ENCODE measurements at regions not wholly inside any gene's neighbourhood (a gene's known extent, or its start where the extent isn't known, plus 50 kb on each side); places are given as distances from the start of the nearest gene placed in this dataset.

GRCh38 chr5:57988813-57989212 lies 471.1 kb downstream of the PLK2 start:
- DNase-seq, result no peak
- Histone ChIP-seq H3K4me2 (no peak overlapping the region), H3K4me3 (ENCODE audit: low read depth in 2 of 2, low read length in 1 of 2) (no peak overlapping the region), H3K9me3 (no peaks in the 10 kb centered on the region), H2AFZ (ENCODE audit: low read depth) (no peak overlapping the region), H3K27ac (ENCODE audit: low read depth in 2 of 2, low read length in 1 of 2) (no peak overlapping the region), H3K9me2 (no peaks in the 10 kb centered on the region), H3K4me1 (ENCODE audit: control insufficient read depth in 1 of 2, insufficient read depth in 2 of 2, low read depth in 1 of 2, low read length in 1 of 2) (no peaks in the 10 kb centered on the region), H3F3A (replicated peaks; ENCODE audit: insufficient read depth) (no peaks in the 10 kb centered on the region), H3K27me3 (ENCODE audit: insufficient read depth) (no peaks in the 10 kb centered on the region), H3K9ac (no peak overlapping the region), H3K79me2 (ENCODE audit: insufficient read depth) (no peaks in the 10 kb centered on the region), H4K20me1 (ENCODE audit: insufficient read depth) (no peaks in the 10 kb centered on the region), H3K36me3 (replicated peaks in 1 of 2; ENCODE audit: control insufficient read depth in 1 of 2, insufficient read depth in 2 of 2, low read length in 1 of 2) (no peaks in the 10 kb centered on the region)
- ChIA-PET POLR2A (no interaction called here), CTCF (interaction anchor here (0.5 to 1.7 kb wide), 2 partner anchors 38 to 57 kb away, joined by 3 to 4 read pairs; no protein-coding TSS in a partner anchor)
- TF ChIP-seq SIN3A (IDR thresholded peaks at IDR 0.05; ENCODE audit: borderline replicate concordance, low read depth, low read length) (no peak), TEAD4 (IDR thresholded peaks at IDR 0.05; ENCODE audit: borderline replicate concordance, insufficient read depth) (no peak), NRF1 (IDR thresholded peaks at IDR 0.05; ENCODE audit: low read depth, low read length) (no peak), FOXM1 (IDR thresholded peaks at IDR 0.05; ENCODE audit: low read depth) (no peak), FOSL2 (IDR thresholded peaks at IDR 0.05; ENCODE audit: borderline replicate concordance, low read depth) (no peak), RAD21 (IDR thresholded peaks at IDR 0.05; ENCODE audit: low read length) (no peak), EZH2phosphoT487 (IDR thresholded peaks at IDR 0.05; ENCODE audit: borderline replicate concordance, low read depth) (no peak), EP300 (IDR thresholded peaks at IDR 0.05; ENCODE audit: borderline replicate concordance in 1 of 2, low read depth in 1 of 2, low read length in 1 of 2) (no peak), MXI1 (IDR thresholded peaks at IDR 0.05; ENCODE audit: low read depth, low read length) (no peak), JUND (IDR thresholded peaks at IDR 0.05) (no peak), CTCF (IDR thresholded peaks at IDR 0.05) (no peak), TAF1 (IDR thresholded peaks at IDR 0.05; ENCODE audit: borderline replicate concordance, low read depth, low read length) (no peak), TCF12 (IDR thresholded peaks at IDR 0.05) (no peak), YY1 (IDR thresholded peaks at IDR 0.05; ENCODE audit: low read depth) (no peak), ELF1 (IDR thresholded peaks at IDR 0.05) (no peak), CHD2 (IDR thresholded peaks at IDR 0.05; ENCODE audit: low read length, partially characterized antibody) (no peak)
- TF ChIP-seq, protein P1, sequence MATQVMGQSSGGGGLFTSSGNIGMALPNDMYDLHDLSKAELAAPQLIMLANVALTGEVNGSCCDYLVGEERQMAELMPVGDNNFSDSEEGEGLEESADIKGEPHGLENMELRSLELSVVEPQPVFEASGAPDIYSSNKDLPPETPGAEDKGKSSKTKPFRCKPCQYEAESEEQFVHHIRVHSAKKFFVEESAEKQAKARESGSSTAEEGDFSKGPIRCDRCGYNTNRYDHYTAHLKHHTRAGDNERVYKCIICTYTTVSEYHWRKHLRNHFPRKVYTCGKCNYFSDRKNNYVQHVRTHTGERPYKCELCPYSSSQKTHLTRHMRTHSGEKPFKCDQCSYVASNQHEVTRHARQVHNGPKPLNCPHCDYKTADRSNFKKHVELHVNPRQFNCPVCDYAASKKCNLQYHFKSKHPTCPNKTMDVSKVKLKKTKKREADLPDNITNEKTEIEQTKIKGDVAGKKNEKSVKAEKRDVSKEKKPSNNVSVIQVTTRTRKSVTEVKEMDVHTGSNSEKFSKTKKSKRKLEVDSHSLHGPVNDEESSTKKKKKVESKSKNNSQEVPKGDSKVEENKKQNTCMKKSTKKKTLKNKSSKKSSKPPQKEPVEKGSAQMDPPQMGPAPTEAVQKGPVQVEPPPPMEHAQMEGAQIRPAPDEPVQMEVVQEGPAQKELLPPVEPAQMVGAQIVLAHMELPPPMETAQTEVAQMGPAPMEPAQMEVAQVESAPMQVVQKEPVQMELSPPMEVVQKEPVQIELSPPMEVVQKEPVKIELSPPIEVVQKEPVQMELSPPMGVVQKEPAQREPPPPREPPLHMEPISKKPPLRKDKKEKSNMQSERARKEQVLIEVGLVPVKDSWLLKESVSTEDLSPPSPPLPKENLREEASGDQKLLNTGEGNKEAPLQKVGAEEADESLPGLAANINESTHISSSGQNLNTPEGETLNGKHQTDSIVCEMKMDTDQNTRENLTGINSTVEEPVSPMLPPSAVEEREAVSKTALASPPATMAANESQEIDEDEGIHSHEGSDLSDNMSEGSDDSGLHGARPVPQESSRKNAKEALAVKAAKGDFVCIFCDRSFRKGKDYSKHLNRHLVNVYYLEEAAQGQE (IDR thresholded peaks at IDR 0.05; ENCODE audit: low read depth, low read length), result no peak
- TF ChIP-seq, protein P2, sequence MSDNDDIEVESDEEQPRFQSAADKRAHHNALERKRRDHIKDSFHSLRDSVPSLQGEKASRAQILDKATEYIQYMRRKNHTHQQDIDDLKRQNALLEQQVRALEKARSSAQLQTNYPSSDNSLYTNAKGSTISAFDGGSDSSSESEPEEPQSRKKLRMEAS (IDR thresholded peaks at IDR 0.05; ENCODE audit: low read depth), result no peak
- 74% methylated on average over 1 of the region's 1 CpG for WGBS (ENCODE audit: low lambda C conversion rate)
